Peyer's patch (tissue), 4 donors: ENCODE measurements at regions not wholly inside any gene's neighbourhood (a gene's known extent, or its start where the extent isn't known, plus 50 kb on each side); places are given as distances from the start of the nearest gene placed in this dataset.

Source experiments
- DNase-seq, 3 donors: peaks; one replicate each; pipeline ENCODE4 v3.0.0-alpha.2; 2017 to 2019
- H3K27ac ChIP-seq, 4 donors: fragments of 200-600 bp; sonication (generic); one replicate each; pipeline ENCODE4 v1.5.1; 2016 to 2019
- H3K27me3 ChIP-seq, 2 donors: fragments of 200-600 bp; sonication (generic); one replicate each; pipeline ENCODE4 v1.5.1; 2019
- H3K36me3 ChIP-seq, 3 donors: fragments of 200-600 bp; sonication (generic); one replicate each; pipeline ENCODE4 v1.5.1; 2016 to 2019
- H3K4me1 ChIP-seq, 4 donors: fragments of 200-600 bp; sonication (generic); one replicate each; pipeline ENCODE4 v1.5.1; 2016 to 2019
- H3K4me3 ChIP-seq, 4 donors: fragments of 200-600 bp; sonication (generic); 1 replicate in 3 of 4; 2 replicates in 1 of 4; pipeline ENCODE4 v1.5.1; 2016 to 2019; ENCODE audit warnings: mild to moderate bottlenecking in 1 of 4
- H3K9me3 ChIP-seq, 4 donors: fragments of 200-600 bp; sonication (generic); one replicate each; pipeline ENCODE4 v1.5.1; 2016 to 2019; ENCODE audit warnings: mild to moderate bottlenecking in 1 of 4
- POLR2A ChIP-seq, 2 donors: fragments of 450-650 bp; IDR thresholded peaks; one replicate each; pipeline ENCODE4 v1.5.1; 2017; ENCODE audit warnings: antibody characterized with exemption in 2 of 2, mild to moderate bottlenecking in 2 of 2, moderate library complexity in 2 of 2
- TF ChIP-seq, protein P1 (sequence below), 6 experiments: fragments of 450-650 bp in 4 of 6; fragments of 200-600 bp in 2 of 6; sonication (generic) in 1 of 6; IDR thresholded peaks; one replicate each; pipeline ENCODE4 v1.5.1; 2017 to 2019; ENCODE audit warnings: antibody characterized with exemption in 6 of 6, mild to moderate bottlenecking in 3 of 6, moderate library complexity in 1 of 6

DNA sequence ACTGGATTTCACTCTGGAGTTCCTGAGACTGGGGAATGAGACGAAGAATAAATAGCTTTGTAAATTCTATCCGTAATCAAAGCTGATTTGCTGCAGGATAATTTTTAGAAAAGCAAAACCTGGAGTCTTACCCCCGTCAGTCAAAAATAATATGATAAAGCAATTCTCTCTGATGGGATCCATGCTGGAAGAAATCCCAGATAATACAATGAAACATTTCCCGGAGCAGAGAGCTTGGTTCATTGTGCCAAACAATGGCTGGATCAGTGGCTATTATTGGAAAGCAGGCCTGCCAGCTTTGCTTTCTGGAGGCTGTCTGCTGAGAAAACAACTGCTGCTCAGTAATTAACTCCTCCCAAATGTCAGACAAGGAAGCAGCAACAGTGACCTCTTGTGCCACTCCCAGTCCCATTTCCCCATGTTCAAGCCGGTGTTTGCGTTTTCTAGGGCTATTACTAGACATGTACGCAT is 609.4 kb upstream of the PCDH15 start:
- Histone ChIP-seq H3K27ac (no peak overlapping the region), H3K9me3 (no peaks in the 10 kb centered on the region), H3K27me3 (no peaks in the 10 kb centered on the region), H3K4me3 (no peak overlapping the region), H3K4me1 (no peaks in the 10 kb centered on the region), H3K36me3 (no peaks in the 10 kb centered on the region)
- peak in 1 of 3 donors; percentile 47 for DNase-seq
- TF ChIP-seq, protein P1, sequence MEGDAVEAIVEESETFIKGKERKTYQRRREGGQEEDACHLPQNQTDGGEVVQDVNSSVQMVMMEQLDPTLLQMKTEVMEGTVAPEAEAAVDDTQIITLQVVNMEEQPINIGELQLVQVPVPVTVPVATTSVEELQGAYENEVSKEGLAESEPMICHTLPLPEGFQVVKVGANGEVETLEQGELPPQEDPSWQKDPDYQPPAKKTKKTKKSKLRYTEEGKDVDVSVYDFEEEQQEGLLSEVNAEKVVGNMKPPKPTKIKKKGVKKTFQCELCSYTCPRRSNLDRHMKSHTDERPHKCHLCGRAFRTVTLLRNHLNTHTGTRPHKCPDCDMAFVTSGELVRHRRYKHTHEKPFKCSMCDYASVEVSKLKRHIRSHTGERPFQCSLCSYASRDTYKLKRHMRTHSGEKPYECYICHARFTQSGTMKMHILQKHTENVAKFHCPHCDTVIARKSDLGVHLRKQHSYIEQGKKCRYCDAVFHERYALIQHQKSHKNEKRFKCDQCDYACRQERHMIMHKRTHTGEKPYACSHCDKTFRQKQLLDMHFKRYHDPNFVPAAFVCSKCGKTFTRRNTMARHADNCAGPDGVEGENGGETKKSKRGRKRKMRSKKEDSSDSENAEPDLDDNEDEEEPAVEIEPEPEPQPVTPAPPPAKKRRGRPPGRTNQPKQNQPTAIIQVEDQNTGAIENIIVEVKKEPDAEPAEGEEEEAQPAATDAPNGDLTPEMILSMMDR (IDR thresholded peaks at IDR 0.05) = peak in 1 of 6 experiments; percentile 23
- no peak for TF ChIP-seq POLR2A (IDR thresholded peaks at IDR 0.05)

DNA sequence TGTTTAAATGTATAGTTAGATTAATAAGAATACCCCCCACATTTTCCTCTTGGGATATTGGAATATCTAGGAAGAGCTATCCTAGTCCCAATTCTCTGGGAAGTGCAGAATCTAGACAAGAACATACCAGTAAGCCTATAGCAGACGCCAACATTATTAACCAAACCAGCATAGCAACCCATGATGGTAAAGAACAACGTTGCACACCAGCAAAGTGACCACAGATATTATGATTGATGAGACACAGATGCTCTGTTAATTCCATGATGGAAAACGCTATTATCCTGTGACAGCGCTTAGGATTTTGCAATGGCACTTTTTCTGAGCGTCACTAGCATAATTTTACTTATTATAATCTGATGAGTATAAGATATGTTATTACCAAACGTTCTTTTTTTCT is 603.1 kb upstream of the PCDH15 start:
- Histone ChIP-seq H3K36me3 (no peaks in the 10 kb centered on the region), H3K27ac (no peak overlapping the region), H3K27me3 (no peaks in the 10 kb centered on the region), H3K9me3 (no peaks in the 10 kb centered on the region), H3K4me3 (no peak overlapping the region), H3K4me1 (no peaks in the 10 kb centered on the region)
- no peak for DNase-seq
- TF ChIP-seq POLR2A (IDR thresholded peaks at IDR 0.05) = no peak
- TF ChIP-seq, protein P1 (IDR thresholded peaks at IDR 0.05) = no peak

DNA sequence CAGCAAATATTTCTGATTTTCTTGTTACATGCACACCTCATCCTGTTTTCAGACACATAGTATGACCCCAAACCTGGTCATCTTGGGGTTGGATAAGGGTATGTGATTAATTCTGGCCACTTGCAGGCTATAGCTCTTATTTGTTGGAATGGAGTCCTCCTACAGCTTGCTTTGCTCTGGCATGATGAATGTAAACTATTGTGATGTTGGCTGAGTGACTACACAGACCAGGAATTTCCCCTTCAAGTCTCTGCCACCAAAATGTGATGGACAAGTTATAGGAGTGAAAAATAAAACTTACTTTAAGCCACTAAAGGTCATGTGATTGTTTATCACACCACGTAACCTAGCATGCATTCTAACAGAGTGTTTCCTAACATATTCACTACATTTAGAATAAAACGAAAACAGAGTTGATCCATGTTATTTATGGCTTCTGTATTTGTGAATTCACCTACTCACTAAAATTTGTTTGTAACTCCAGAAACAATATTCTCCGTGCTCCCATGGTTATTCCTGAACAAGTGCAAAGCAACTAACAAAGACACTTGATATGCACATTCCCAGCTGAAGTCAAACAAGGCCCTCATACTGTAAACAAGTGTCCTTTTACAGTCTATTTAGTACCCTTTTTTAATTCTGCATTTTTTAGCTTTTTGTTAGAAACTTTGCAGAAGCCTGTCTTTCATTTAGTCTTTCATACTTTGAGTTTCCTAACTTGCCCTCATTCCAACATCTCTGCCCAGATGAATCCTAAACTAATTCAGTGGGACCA is 599.2 kb upstream of the PCDH15 start:
- no peak for DNase-seq
- H3K9me3 ChIP-seq = no peaks in the 10 kb centered on the region
- H3K27me3 ChIP-seq = no peaks in the 10 kb centered on the region
- H3K4me3 ChIP-seq = no peak overlapping the region
- H3K36me3 ChIP-seq = no peaks in the 10 kb centered on the region
- H3K27ac ChIP-seq = no peak overlapping the region
- no peak for TF ChIP-seq POLR2A (IDR thresholded peaks at IDR 0.05)
- TF ChIP-seq, protein P1 (IDR thresholded peaks at IDR 0.05) = no peak
- H3K4me1 ChIP-seq = no peaks in the 10 kb centered on the region

DNA sequence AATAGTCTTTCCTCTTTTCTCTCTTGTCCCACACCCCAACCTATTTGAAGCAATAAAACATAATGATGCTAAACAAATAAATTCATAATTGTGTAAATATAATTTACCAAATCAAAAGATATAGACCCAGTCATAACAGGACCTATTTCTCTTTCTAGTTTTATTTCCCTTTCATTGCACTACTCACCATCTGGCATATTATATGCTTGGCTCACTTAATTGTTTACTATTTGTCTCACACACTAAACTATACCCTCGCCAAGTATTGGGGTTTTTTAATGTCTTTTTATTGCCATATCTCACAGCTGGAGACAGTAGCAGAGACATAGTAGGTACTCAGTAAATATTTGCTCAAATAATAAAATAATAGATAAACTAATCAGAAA is 597.5 kb upstream of the PCDH15 start:
- H3K9me3 ChIP-seq = no peaks in the 10 kb centered on the region
- H3K36me3 ChIP-seq = no peaks in the 10 kb centered on the region
- DNase-seq = no peak
- H3K4me1 ChIP-seq = no peaks in the 10 kb centered on the region
- TF ChIP-seq, protein P1 (IDR thresholded peaks at IDR 0.05) = no peak
- no peak for TF ChIP-seq POLR2A (IDR thresholded peaks at IDR 0.05)
- no peaks in the 10 kb centered on the region for H3K27me3 ChIP-seq
- no peak overlapping the region for H3K4me3 ChIP-seq
- no peak overlapping the region for H3K27ac ChIP-seq

DNA sequence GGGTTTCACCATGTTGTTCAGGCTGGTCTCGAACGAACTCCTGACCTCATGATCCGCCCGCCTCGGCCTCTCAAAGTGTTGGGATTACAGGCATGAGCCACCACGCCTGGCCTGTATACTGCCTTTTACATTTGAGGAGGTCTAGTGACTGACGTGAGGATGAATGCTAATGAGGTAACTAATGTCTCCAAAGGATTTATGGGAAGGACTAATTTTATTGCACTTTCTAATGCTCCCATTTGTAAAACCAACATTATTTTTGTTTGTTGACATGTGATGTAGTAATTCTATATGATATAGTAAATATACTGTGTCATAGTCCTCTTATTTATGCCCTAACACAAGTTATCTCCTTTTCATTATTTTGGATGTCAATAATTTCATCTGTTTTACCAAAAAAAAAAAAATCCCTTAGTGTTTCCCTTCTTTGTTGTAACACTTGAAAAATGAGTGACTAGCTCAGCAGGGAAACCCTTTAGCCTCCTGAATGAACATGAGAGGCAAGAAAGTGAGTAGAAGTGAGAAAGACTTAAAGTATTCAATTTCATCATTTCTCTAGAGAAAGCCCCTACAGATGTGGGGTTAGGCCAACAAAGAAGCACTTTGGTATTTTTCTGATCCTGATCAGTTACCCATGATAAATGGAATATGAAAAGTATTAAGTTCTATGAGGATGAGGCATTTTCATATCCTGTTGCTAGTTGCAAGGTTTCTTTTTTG is 596.9 kb upstream of the PCDH15 start:
- Histone ChIP-seq H3K27me3 (no peaks in the 10 kb centered on the region), H3K36me3 (no peaks in the 10 kb centered on the region), H3K9me3 (no peaks in the 10 kb centered on the region), H3K4me3 (no peak overlapping the region), H3K27ac (no peak overlapping the region), H3K4me1 (no peaks in the 10 kb centered on the region)
- TF ChIP-seq, protein P1 (IDR thresholded peaks at IDR 0.05) = no peak
- no peak for TF ChIP-seq POLR2A (IDR thresholded peaks at IDR 0.05)
- no peak for DNase-seq
